GM12892 (cell line): ENCODE measurements at regions not wholly inside any gene's neighbourhood (a gene's known extent, or its start where the extent isn't known, plus 50 kb on each side); places are given as distances from the start of the nearest gene placed in this dataset.
"Not testable (repeated sequence)": the region's sequence is repeated elsewhere in the genome, so short reads cannot be mapped to it uniquely, and the experiment has no call there.

Experiments
- DNase-seq: peaks from one replicate; pipeline ENCODE4 v3.0.0; 2011; ENCODE audit not compliant: insufficient read length
- FAIRE-seq: peaks from 2 replicates; lab custom pipeline; 2011; peaks lifted over from hg19 to GRCh38; lab: Jason Lieb, UNC
- POLR2A ChIP-seq: IDR thresholded peaks from 2 replicates; pipeline ENCODE4 v1.6.1; 2011; ENCODE audit warnings: low read depth, low read length, control low read depth
- POLR2AphosphoS5 ChIP-seq: IDR thresholded peaks from 2 replicates; pipeline ENCODE4 v1.6.1; 2011; ENCODE audit warnings: low read depth, low read length, control low read depth
- TAF1 ChIP-seq: IDR thresholded peaks from 2 replicates; pipeline ENCODE4 v1.6.1; 2011; ENCODE audit warnings: low read depth, mild to moderate bottlenecking, control low read depth, low read length, borderline replicate concordance

GRCh38 chr14:71783088-71783487, 149.1 kb upstream of the RGS6 start:
- TF ChIP-seq POLR2A (no peak), TAF1 (no peak), POLR2AphosphoS5 (no peak)
- FAIRE-seq = no peak
- no peak for DNase-seq

GRCh38 chr14:71783786-71784185, 148.4 kb upstream of the RGS6 start:
- DNase-seq (no peak), FAIRE-seq (no peak)
- no peak for TF ChIP-seq POLR2A
- no peak for TF ChIP-seq POLR2AphosphoS5
- no peak for TF ChIP-seq TAF1

GRCh38 chr14:71789005-71789404, 143.2 kb upstream of the RGS6 start:
- no peak for FAIRE-seq
- no peak for DNase-seq
- no peak for TF ChIP-seq POLR2A
- no peak for TF ChIP-seq TAF1
- TF ChIP-seq POLR2AphosphoS5 = no peak

- no peak for TF ChIP-seq POLR2A
- no peak for TF ChIP-seq TAF1
- no peak for TF ChIP-seq POLR2AphosphoS5
- no peak for FAIRE-seq
- DNase-seq = no peak
These were observed 132.4 kb upstream of the RGS6 start for GRCh38 chr14:71799841-71800240.

- DNase-seq (no peak), FAIRE-seq (no peak)
- TF ChIP-seq POLR2AphosphoS5 (no peak), POLR2A (no peak), TAF1 (no peak)
These were observed 131.4 kb upstream of the RGS6 start for GRCh38 chr14:71800878-71801277.

- FAIRE-seq = no peak
- no peak for TF ChIP-seq POLR2AphosphoS5
- TF ChIP-seq TAF1 = no peak
- no peak for TF ChIP-seq POLR2A
- DNase-seq = no peak
These were observed 128.5 kb upstream of the RGS6 start for GRCh38 chr14:71803539-71804260.

GRCh38 chr14:71804992-71805391, 127.2 kb upstream of the RGS6 start:
- TF ChIP-seq POLR2A (no peak), POLR2AphosphoS5 (no peak), TAF1 (no peak)
- FAIRE-seq (no peak), DNase-seq (no peak)

GRCh38 chr14:71807049-71807448, 125.2 kb upstream of the RGS6 start:
- not testable (repeated sequence) for DNase-seq, FAIRE-seq

- DNase-seq, FAIRE-seq: not testable (repeated sequence)
These were observed 121.4 kb upstream of the RGS6 start for GRCh38 chr14:71810800-71811199.

- TF ChIP-seq TAF1 = no peak
- TF ChIP-seq POLR2A = no peak
- TF ChIP-seq POLR2AphosphoS5 = no peak
- no peak for DNase-seq
- no peak for FAIRE-seq
These were observed 119.5 kb upstream of the RGS6 start for GRCh38 chr14:71812693-71813092.

GRCh38 chr14:71815110-71815509, 117.1 kb upstream of the RGS6 start:
- FAIRE-seq = no peak
- DNase-seq = no peak
- TF ChIP-seq POLR2A = no peak
- TF ChIP-seq POLR2AphosphoS5 = no peak
- TF ChIP-seq TAF1 = no peak

- TF ChIP-seq POLR2A (no peak), POLR2AphosphoS5 (no peak), TAF1 (no peak)
- FAIRE-seq = no peak
- no peak for DNase-seq
These were observed 107.4 kb upstream of the RGS6 start for GRCh38 chr14:71824816-71825215.
